Liver (tissue), 8 donors: ENCODE measurements at regions not wholly inside any gene's neighbourhood (a gene's known extent, or its start where the extent isn't known, plus 50 kb on each side); places are given as distances from the start of the nearest gene placed in this dataset.

Source experiments
- DNase-seq: peaks from one replicate; pipeline ENCODE4 v3.0.0-alpha.2; 2017; ENCODE audit warnings: low spot score
- H3K27ac ChIP-seq, 2 donors: one replicate each; pipeline ENCODE4 v1.7.0; 2013; ENCODE audit warnings: inconsistent platforms in 2 of 2, low read length in 2 of 2, control low read depth in 1 of 2, low read depth in 1 of 2, mild to moderate bottlenecking in 1 of 2
- H3K27me3 ChIP-seq, 4 donors: one replicate each; pipeline versions ENCODE4 v1.6.1 to v1.7.0; 2013; ENCODE audit warnings: low read length in 3 of 4, inconsistent platforms in 1 of 4, mild to moderate bottlenecking in 1 of 4, moderate library complexity in 1 of 4; ENCODE audit not compliant: control insufficient read depth in 4 of 4, insufficient read depth in 4 of 4
- H3K36me3 ChIP-seq, 4 donors: one replicate each; pipeline versions ENCODE4 v1.6.1 to v1.7.0; 2013; ENCODE audit warnings: low read length in 3 of 4, mild to moderate bottlenecking in 3 of 4, low read depth in 1 of 4, moderate library complexity in 1 of 4; ENCODE audit not compliant: control insufficient read depth in 4 of 4, insufficient read depth in 3 of 4
- H3K4me1 ChIP-seq, 4 donors: one replicate each; pipeline versions ENCODE4 v1.6.1 to v1.7.0; 2013; ENCODE audit warnings: low read length in 3 of 4, mild to moderate bottlenecking in 3 of 4, moderate library complexity in 1 of 4; ENCODE audit not compliant: control insufficient read depth in 4 of 4, insufficient read depth in 4 of 4
- H3K4me3 ChIP-seq, 3 donors: one replicate each; pipeline versions ENCODE4 v1.6.1 to v1.7.0; 2013; ENCODE audit warnings: low read length in 3 of 3, control low read depth in 1 of 3, low read depth in 1 of 3, mild to moderate bottlenecking in 1 of 3
- H3K9ac ChIP-seq, 2 donors: one replicate each; pipeline ENCODE4 v1.7.0; 2013; ENCODE audit warnings: low read length in 2 of 2, mild to moderate bottlenecking in 2 of 2, moderate library complexity in 2 of 2, control low read depth in 1 of 2, low read depth in 1 of 2
- H3K9me3 ChIP-seq, 4 donors: one replicate each; pipeline versions ENCODE4 v1.6.1 to v1.7.0; 2013; ENCODE audit warnings: low read length in 3 of 4; ENCODE audit not compliant: control insufficient read depth in 4 of 4
- EGR1 ChIP-seq, 2 donors: IDR thresholded peaks; 2 replicates each; pipeline ENCODE4 v1.6.1; 2016 to 2018; ENCODE audit warnings: antibody characterized with exemption in 2 of 2, low read depth in 2 of 2
- FOXA1 ChIP-seq: IDR thresholded peaks from 2 replicates; pipeline ENCODE4 v1.6.1; 2016; ENCODE audit warnings: antibody characterized with exemption
- GABPA ChIP-seq, 2 donors: IDR thresholded peaks in 1 of 2; conservative IDR thresholded peaks in 1 of 2; 2 replicates each; pipeline ENCODE4 v1.6.1; 2016; ENCODE audit warnings: antibody characterized with exemption in 2 of 2, mild to moderate bottlenecking in 1 of 2, moderate library complexity in 1 of 2
- HNF4A ChIP-seq, 2 donors: conservative IDR thresholded peaks; 2 replicates each; pipeline ENCODE4 v1.6.1; 2016; ENCODE audit warnings: antibody characterized with exemption in 2 of 2, mild to moderate bottlenecking in 2 of 2
- HNF4G ChIP-seq: IDR thresholded peaks from 2 replicates; pipeline ENCODE4 v1.6.1; 2016; ENCODE audit warnings: antibody characterized with exemption
- JUND ChIP-seq, 2 donors: IDR thresholded peaks; 2 replicates each; pipeline ENCODE4 v1.6.1; 2016; ENCODE audit warnings: antibody characterized with exemption in 2 of 2
- NR2F2 ChIP-seq: IDR thresholded peaks from 2 replicates; pipeline ENCODE4 v1.6.1; 2016; ENCODE audit warnings: antibody characterized with exemption
- RAD21 ChIP-seq, 2 donors: IDR thresholded peaks; 2 replicates each; pipeline ENCODE4 v1.6.1; 2016; ENCODE audit warnings: antibody characterized with exemption in 2 of 2, mild to moderate bottlenecking in 2 of 2
- REST ChIP-seq: IDR thresholded peaks from 2 replicates; pipeline ENCODE4 v1.6.1; 2016; ENCODE audit warnings: antibody characterized with exemption, mild to moderate bottlenecking
- RXRA ChIP-seq, 2 donors: IDR thresholded peaks; 2 replicates each; pipeline ENCODE4 v1.6.1; 2017 to 2018; ENCODE audit warnings: antibody characterized with exemption in 2 of 2, mild to moderate bottlenecking in 1 of 2
- SP1 ChIP-seq: IDR thresholded peaks from 2 replicates; pipeline ENCODE4 v1.6.1; 2018; ENCODE audit warnings: antibody characterized with exemption, mild to moderate bottlenecking
- TAF1 ChIP-seq: conservative IDR thresholded peaks from 2 replicates; pipeline ENCODE4 v1.6.1; 2016; ENCODE audit warnings: antibody characterized with exemption, mild to moderate bottlenecking
- YY1 ChIP-seq: IDR thresholded peaks from 2 replicates; pipeline ENCODE4 v1.6.1; 2016; ENCODE audit warnings: antibody characterized with exemption, mild to moderate bottlenecking
- ZBTB33 ChIP-seq: IDR thresholded peaks from 2 replicates; pipeline ENCODE4 v1.6.1; 2016; ENCODE audit warnings: antibody characterized with exemption
- WGBS: extraction: QIAGEN DNeasy Blood & Tissue Kit; methylation state at CpG from one replicate; pipeline ENCODE4 v1.1.7; 2013; 5-methylcytosine and 5-hydroxymethylcytosine counted together
- TF ChIP-seq, protein P1 (sequence below): fragments of 150-350 bp; IDR thresholded peaks from 2 replicates; pipeline ENCODE4 v1.5.1; 2017; ENCODE audit warnings: improper control_type of control experiment, low read depth, low read length; ENCODE audit not compliant: missing input control
- TF ChIP-seq, protein P2 (sequence below): IDR thresholded peaks from 2 replicates; pipeline ENCODE4 v1.6.1; 2016; ENCODE audit warnings: antibody characterized with exemption
- donor health status: healthy.
- donor health status: healthy.
- donor health status: healthy.
- donor health status: healthy.
- donor health status: healthy.

- Histone ChIP-seq H3K27ac (no peak overlapping the region), H3K4me1 (no peaks in the 10 kb centered on the region), H3K36me3 (no peaks in the 10 kb centered on the region), H3K27me3 (no peaks in the 10 kb centered on the region), H3K4me3 (no peak overlapping the region), H3K9me3 (no peaks in the 10 kb centered on the region), H3K9ac (no peak overlapping the region)
- 74% methylated on average over 1 of the region's 1 CpG for WGBS
- TF ChIP-seq FOXA1 (no peak), TAF1 (no peak), GABPA (IDR thresholded peaks at IDR 0.05 in 1 of 2, conservative IDR thresholded peaks at IDR 0.05 in 1 of 2) (no peak), RXRA (IDR thresholded peaks at IDR 0.05) (no peak), EGR1 (IDR thresholded peaks at IDR 0.05; ENCODE audit: low read depth in 2 of 2) (no peak), YY1 (no peak), REST (no peak), ZBTB33 (no peak), HNF4A (conservative IDR thresholded peaks at IDR 0.05) (no peak), JUND (IDR thresholded peaks at IDR 0.05) (no peak)
- TF ChIP-seq, protein P1, sequence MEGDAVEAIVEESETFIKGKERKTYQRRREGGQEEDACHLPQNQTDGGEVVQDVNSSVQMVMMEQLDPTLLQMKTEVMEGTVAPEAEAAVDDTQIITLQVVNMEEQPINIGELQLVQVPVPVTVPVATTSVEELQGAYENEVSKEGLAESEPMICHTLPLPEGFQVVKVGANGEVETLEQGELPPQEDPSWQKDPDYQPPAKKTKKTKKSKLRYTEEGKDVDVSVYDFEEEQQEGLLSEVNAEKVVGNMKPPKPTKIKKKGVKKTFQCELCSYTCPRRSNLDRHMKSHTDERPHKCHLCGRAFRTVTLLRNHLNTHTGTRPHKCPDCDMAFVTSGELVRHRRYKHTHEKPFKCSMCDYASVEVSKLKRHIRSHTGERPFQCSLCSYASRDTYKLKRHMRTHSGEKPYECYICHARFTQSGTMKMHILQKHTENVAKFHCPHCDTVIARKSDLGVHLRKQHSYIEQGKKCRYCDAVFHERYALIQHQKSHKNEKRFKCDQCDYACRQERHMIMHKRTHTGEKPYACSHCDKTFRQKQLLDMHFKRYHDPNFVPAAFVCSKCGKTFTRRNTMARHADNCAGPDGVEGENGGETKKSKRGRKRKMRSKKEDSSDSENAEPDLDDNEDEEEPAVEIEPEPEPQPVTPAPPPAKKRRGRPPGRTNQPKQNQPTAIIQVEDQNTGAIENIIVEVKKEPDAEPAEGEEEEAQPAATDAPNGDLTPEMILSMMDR = no peak
- DNase-seq = no peak
Measured at GRCh38 chr5:18977880-18978279, 1010.1 kb downstream of the CDH18 start.

DNA sequence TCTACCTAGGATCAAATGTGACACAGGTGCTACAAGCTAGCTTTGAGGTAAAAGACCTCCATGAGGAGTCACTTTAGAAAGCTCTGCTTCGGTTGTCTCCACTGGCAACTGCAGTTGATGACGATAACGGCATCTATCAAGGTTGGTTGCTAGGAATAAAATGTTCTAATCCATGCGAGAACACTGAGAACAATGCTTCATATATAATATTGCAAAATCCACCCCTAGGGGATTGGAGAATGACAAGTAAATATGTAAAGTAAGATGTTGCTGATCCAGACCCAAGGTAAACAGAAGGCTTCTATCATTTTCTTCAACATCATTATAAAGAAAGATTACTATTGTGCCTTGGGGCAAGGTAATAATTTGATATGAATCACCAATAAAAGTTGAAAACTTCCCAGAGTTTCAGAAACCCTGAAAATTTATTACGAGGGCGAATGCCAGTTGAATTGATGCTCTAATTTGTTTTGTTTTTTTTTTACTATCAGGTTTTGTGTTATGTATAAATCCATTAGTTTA lies 1003.4 kb downstream of the CDH18 start:
- no peak overlapping the region for H3K4me3 ChIP-seq
- H3K36me3 ChIP-seq = no peaks in the 10 kb centered on the region
- no peak overlapping the region for H3K27ac ChIP-seq
- DNase-seq = no peak
- H3K27me3 ChIP-seq = no peaks in the 10 kb centered on the region
- WGBS = 81% methylated on average over 6 of the region's 6 CpGs
- H3K9me3 ChIP-seq = no peaks in the 10 kb centered on the region
- no peaks in the 10 kb centered on the region for H3K4me1 ChIP-seq
- no peak overlapping the region for H3K9ac ChIP-seq
- TF ChIP-seq HNF4G = no peak
- TF ChIP-seq, protein P1 = no peak
- no peak for TF ChIP-seq FOXA1
- TF ChIP-seq RAD21 (IDR thresholded peaks at IDR 0.05) = no peak
- TF ChIP-seq RXRA (IDR thresholded peaks at IDR 0.05) = no peak
- no peak for TF ChIP-seq SP1
- no peak for TF ChIP-seq REST
- TF ChIP-seq NR2F2 = no peak
- TF ChIP-seq YY1 = no peak
- no peak for TF ChIP-seq HNF4A (conservative IDR thresholded peaks at IDR 0.05)
- TF ChIP-seq EGR1 (IDR thresholded peaks at IDR 0.05; ENCODE audit: low read depth in 2 of 2) = no peak
- TF ChIP-seq, protein P2, sequence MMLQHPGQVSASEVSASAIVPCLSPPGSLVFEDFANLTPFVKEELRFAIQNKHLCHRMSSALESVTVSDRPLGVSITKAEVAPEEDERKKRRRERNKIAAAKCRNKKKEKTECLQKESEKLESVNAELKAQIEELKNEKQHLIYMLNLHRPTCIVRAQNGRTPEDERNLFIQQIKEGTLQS = no peak
- TF ChIP-seq GABPA (IDR thresholded peaks at IDR 0.05 in 1 of 2, conservative IDR thresholded peaks at IDR 0.05 in 1 of 2) = no peak
